ENCODE measurements at regions not wholly inside any gene's neighbourhood (a gene's known extent, or its start where the extent isn't known, plus 50 kb on each side); places are given as distances from the start of the nearest gene placed in this dataset.

DNA sequence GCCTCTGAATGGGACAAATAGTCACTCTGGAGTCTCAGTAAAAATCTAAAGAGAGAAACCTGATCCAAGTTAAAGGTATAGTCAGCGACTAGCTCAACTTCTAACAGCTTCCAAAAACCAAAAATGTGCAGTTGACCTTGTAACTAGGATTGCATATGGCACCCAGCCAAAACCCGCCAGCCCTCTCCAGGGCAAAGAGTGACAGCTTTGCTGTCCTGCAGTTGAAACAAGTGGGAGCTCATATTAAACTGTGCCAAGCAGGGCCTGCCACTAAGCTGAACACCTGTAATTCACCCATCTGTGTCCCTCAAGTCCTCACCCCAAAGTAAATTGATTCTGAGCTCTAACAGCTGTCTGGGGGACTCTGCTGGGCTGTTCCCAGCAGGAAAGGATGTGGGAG, 695.3 kb downstream of the MAFB start:
- no peak for TF ChIP-seq EZH2phosphoT487 (IDR thresholded peaks at IDR 0.05; ENCODE audit: borderline replicate concordance)
- TF ChIP-seq, protein P1, sequence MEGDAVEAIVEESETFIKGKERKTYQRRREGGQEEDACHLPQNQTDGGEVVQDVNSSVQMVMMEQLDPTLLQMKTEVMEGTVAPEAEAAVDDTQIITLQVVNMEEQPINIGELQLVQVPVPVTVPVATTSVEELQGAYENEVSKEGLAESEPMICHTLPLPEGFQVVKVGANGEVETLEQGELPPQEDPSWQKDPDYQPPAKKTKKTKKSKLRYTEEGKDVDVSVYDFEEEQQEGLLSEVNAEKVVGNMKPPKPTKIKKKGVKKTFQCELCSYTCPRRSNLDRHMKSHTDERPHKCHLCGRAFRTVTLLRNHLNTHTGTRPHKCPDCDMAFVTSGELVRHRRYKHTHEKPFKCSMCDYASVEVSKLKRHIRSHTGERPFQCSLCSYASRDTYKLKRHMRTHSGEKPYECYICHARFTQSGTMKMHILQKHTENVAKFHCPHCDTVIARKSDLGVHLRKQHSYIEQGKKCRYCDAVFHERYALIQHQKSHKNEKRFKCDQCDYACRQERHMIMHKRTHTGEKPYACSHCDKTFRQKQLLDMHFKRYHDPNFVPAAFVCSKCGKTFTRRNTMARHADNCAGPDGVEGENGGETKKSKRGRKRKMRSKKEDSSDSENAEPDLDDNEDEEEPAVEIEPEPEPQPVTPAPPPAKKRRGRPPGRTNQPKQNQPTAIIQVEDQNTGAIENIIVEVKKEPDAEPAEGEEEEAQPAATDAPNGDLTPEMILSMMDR (conservative IDR thresholded peaks at IDR 0.05; ENCODE audit: low read length), result no peak
- H3K79me2 ChIP-seq (ENCODE audit: insufficient read depth, low read length), result no peaks in the 10 kb centered on the region
- H3K36me3 ChIP-seq (ENCODE audit: insufficient read depth, low read length), result no peaks in the 10 kb centered on the region
- H4K20me1 ChIP-seq (ENCODE audit: insufficient read depth, low read length, poor library complexity, severe bottlenecking), result no peaks in the 10 kb centered on the region
- no peak overlapping the region for H3K4me2 ChIP-seq (ENCODE audit: low read depth, low read length, poor library complexity, severe bottlenecking)
- no peaks in the 10 kb centered on the region for H3F3A ChIP-seq (ENCODE audit: low read depth)
- H3K4me3 ChIP-seq (ENCODE audit: low read length, poor library complexity, severe bottlenecking), result no peak overlapping the region
- H2AFZ ChIP-seq (ENCODE audit: low read length), result no peak overlapping the region
- no peaks in the 10 kb centered on the region for H3K9me3 ChIP-seq (ENCODE audit: insufficient read depth, low read depth, low read length)
- H3K9me2 ChIP-seq (replicated peaks; ENCODE audit: low read depth, low read length), result no peaks in the 10 kb centered on the region
- H3K4me1 ChIP-seq (ENCODE audit: insufficient read depth, low read length, poor library complexity, severe bottlenecking), result no peaks in the 10 kb centered on the region
- no peak overlapping the region for H3K9ac ChIP-seq (ENCODE audit: low read depth, low read length, poor library complexity, severe bottlenecking)
- H3K27me3 ChIP-seq (ENCODE audit: insufficient read depth, low read length, poor library complexity, severe bottlenecking), result no peaks in the 10 kb centered on the region

DNA sequence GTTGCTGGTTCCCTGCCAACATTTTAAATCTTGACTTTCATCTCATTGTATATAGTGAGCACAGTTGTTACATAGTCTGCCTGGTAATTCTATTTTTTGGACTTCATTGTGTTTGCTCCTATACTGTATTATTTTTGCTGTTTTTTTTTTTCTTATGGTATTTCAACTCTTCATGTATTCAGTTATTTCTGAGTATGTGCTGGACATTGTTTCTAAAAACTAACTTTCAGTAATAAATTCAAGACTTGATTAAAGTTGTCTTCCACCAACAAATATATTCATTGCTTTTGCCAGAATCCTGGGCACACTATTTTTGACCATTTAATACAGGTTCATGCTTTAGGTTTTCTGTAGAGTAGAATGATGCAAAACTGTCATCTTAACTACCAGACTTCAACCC, 698.3 kb downstream of the MAFB start:
- TF ChIP-seq, protein P1 (conservative IDR thresholded peaks at IDR 0.05; ENCODE audit: low read length), result no peak
- no peak for TF ChIP-seq EZH2phosphoT487 (IDR thresholded peaks at IDR 0.05; ENCODE audit: borderline replicate concordance)
- H3K4me3 ChIP-seq (ENCODE audit: low read length, poor library complexity, severe bottlenecking), result no peak overlapping the region
- H3K9me2 ChIP-seq (replicated peaks; ENCODE audit: low read depth, low read length), result no peaks in the 10 kb centered on the region
- no peaks in the 10 kb centered on the region for H3K9me3 ChIP-seq (ENCODE audit: insufficient read depth, low read depth, low read length)
- H3K79me2 ChIP-seq (ENCODE audit: insufficient read depth, low read length), result no peaks in the 10 kb centered on the region
- H3K4me2 ChIP-seq (ENCODE audit: low read depth, low read length, poor library complexity, severe bottlenecking), result no peak overlapping the region
- H2AFZ ChIP-seq (ENCODE audit: low read length), result no peak overlapping the region
- H3K27me3 ChIP-seq (ENCODE audit: insufficient read depth, low read length, poor library complexity, severe bottlenecking), result no peaks in the 10 kb centered on the region
- H3K9ac ChIP-seq (ENCODE audit: low read depth, low read length, poor library complexity, severe bottlenecking), result no peak overlapping the region
- no peaks in the 10 kb centered on the region for H4K20me1 ChIP-seq (ENCODE audit: insufficient read depth, low read length, poor library complexity, severe bottlenecking)
- H3K36me3 ChIP-seq (ENCODE audit: insufficient read depth, low read length), result no peaks in the 10 kb centered on the region
- no peaks in the 10 kb centered on the region for H3F3A ChIP-seq (ENCODE audit: low read depth)
- H3K4me1 ChIP-seq (ENCODE audit: insufficient read depth, low read length, poor library complexity, severe bottlenecking), result no peaks in the 10 kb centered on the region

DNA sequence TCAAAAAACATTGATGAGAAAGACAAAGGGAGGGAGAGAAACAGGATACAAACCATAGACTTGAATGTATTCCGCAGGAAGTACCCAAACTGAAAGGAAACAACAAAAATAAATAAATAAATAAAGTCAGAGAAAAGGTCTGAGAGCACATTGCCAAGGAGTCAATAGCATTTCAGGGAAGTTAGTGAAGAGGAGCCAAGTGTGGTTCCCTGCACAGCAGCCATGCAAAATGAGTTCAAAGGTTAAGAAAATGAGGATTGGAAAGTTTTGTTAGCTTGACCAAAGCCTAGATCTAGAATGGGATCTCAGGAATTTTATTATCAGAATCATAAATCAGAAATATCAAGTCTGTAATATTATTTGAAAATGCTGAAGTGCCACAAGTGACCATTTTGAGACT, 700.0 kb downstream of the MAFB start:
- Histone ChIP-seq H3K9me3 (ENCODE audit: insufficient read depth, low read depth, low read length) (no peaks in the 10 kb centered on the region), H3K9ac (ENCODE audit: low read depth, low read length, poor library complexity, severe bottlenecking) (no peak overlapping the region), H3K9me2 (replicated peaks; ENCODE audit: low read depth, low read length) (no peaks in the 10 kb centered on the region), H3K79me2 (ENCODE audit: insufficient read depth, low read length) (no peaks in the 10 kb centered on the region), H3F3A (ENCODE audit: low read depth) (no peaks in the 10 kb centered on the region), H3K4me2 (ENCODE audit: low read depth, low read length, poor library complexity, severe bottlenecking) (no peak overlapping the region), H4K20me1 (ENCODE audit: insufficient read depth, low read length, poor library complexity, severe bottlenecking) (no peaks in the 10 kb centered on the region), H3K27me3 (ENCODE audit: insufficient read depth, low read length, poor library complexity, severe bottlenecking) (no peaks in the 10 kb centered on the region), H3K36me3 (ENCODE audit: insufficient read depth, low read length) (no peaks in the 10 kb centered on the region), H3K4me3 (ENCODE audit: low read length, poor library complexity, severe bottlenecking) (no peak overlapping the region), H2AFZ (ENCODE audit: low read length) (no peak overlapping the region), H3K4me1 (ENCODE audit: insufficient read depth, low read length, poor library complexity, severe bottlenecking) (no peaks in the 10 kb centered on the region)
- TF ChIP-seq EZH2phosphoT487 (IDR thresholded peaks at IDR 0.05; ENCODE audit: borderline replicate concordance), result no peak
- TF ChIP-seq, protein P1 (conservative IDR thresholded peaks at IDR 0.05; ENCODE audit: low read length), result no peak
